Endodermal cell (in vitro differentiated cells): ENCODE measurements at regions not wholly inside any gene's neighbourhood (a gene's known extent, or its start where the extent isn't known, plus 50 kb on each side); places are given as distances from the start of the nearest gene placed in this dataset.

Source experiments
- DNase-seq: peaks from one replicate; pipeline ENCODE4 v3.0.0-alpha.2; 2017
- H3K27ac ChIP-seq: 2 replicates; pipeline ENCODE4 v1.5.1; 2013; ENCODE audit warnings: mild to moderate bottlenecking, low read depth, low read length, moderate library complexity
- H3K27me3 ChIP-seq: 2 replicates; pipeline ENCODE4 v1.6.1; 2013; ENCODE audit warnings: mild to moderate bottlenecking, low read length, moderate library complexity; ENCODE audit not compliant: insufficient read depth, control insufficient read depth, poor library complexity, severe bottlenecking
- H3K36me3 ChIP-seq: 2 replicates; pipeline ENCODE4 v1.7.0; 2013; ENCODE audit warnings: mild to moderate bottlenecking, low read length, moderate library complexity; ENCODE audit not compliant: control insufficient read depth, insufficient read depth
- H3K4me1 ChIP-seq: one replicate; pipeline ENCODE4 v1.7.0; 2013; ENCODE audit warnings: low read length; ENCODE audit not compliant: control insufficient read depth, insufficient read depth
- H3K4me3 ChIP-seq: 2 replicates; pipeline ENCODE4 v1.5.1; 2013; ENCODE audit warnings: mild to moderate bottlenecking, low read length, moderate library complexity
- H3K9ac ChIP-seq: 2 replicates; pipeline ENCODE4 v1.6.1; 2013; ENCODE audit warnings: mild to moderate bottlenecking, low read length, moderate library complexity; ENCODE audit not compliant: poor library complexity, severe bottlenecking; ENCODE audit errors: extremely low read depth
- H3K9me3 ChIP-seq: 2 replicates; pipeline ENCODE4 v1.6.1; 2013; ENCODE audit warnings: mild to moderate bottlenecking, low read length, moderate library complexity; ENCODE audit not compliant: control insufficient read depth
- H3K27ac Mint-ChIP-seq: 2 replicates; pipeline ENCODE4 v1.8.0; 2020; ENCODE audit warnings: mixed read lengths
- H3K27me3 Mint-ChIP-seq: 2 replicates; pipeline ENCODE4 v1.8.0; 2021; ENCODE audit warnings: mild to moderate bottlenecking, mixed read lengths; ENCODE audit not compliant: insufficient read depth
- H3K36me3 Mint-ChIP-seq: 2 replicates; pipeline ENCODE4 v1.8.0; 2020; ENCODE audit warnings: low read depth, mixed read lengths
- H3K4me1 Mint-ChIP-seq: 2 replicates; pipeline ENCODE4 v1.8.0; 2020; ENCODE audit warnings: mixed read lengths
- H3K4me3 Mint-ChIP-seq: 2 replicates; pipeline ENCODE4 v1.8.0; 2020; ENCODE audit warnings: mild to moderate bottlenecking, moderate library complexity, mixed read lengths
- H3K9me3 Mint-ChIP-seq: 2 replicates; pipeline ENCODE4 v1.8.0; 2020; ENCODE audit warnings: mild to moderate bottlenecking, mixed read lengths
- CTCF ChIP-seq: fragments of 200-600 bp; sonication (generic); conservative IDR thresholded peaks from 2 replicates; pipeline ENCODE4 v1.5.0; 2021; ENCODE audit warnings: antibody characterized with exemption, mild to moderate bottlenecking
- WGBS, 2 experiments: methylation state at CpG; one replicate each; pipeline versions ENCODE4 v1.1.5 to v1.1.7; 2013; ENCODE audit warnings: missing lambda C conversion rate in 2 of 2, mixed read lengths in 1 of 2; ENCODE audit not compliant: insufficient coverage in 1 of 2, insufficient read length in 1 of 2; 5-methylcytosine and 5-hydroxymethylcytosine counted together

GRCh38 chr22:48335442-48336139 lies 1492.1 kb downstream of the BRD1 start:
- H3K27me3 Mint-ChIP-seq, result peaks cover 19% of the 10 kb centered on the region

GRCh38 chr22:48334971-48335370 lies 1492.7 kb downstream of the BRD1 start:
- DNase-seq, result no peak
- Mint-ChIP-seq H3K27ac (no peak overlapping the region), H3K36me3 (no peaks in the 10 kb centered on the region), H3K4me3 (no peak overlapping the region), H3K4me1 (peaks cover 2% of the 10 kb centered on the region), H3K9me3 (no peaks in the 10 kb centered on the region), H3K27me3 (peaks cover 14% of the 10 kb centered on the region)
- no peak for TF ChIP-seq CTCF
- Histone ChIP-seq H3K27ac (no peak overlapping the region), H3K27me3 (no peaks in the 10 kb centered on the region), H3K4me3 (no peak overlapping the region), H3K9me3 (no peaks in the 10 kb centered on the region), H3K36me3 (no peaks in the 10 kb centered on the region), H3K9ac (no peak overlapping the region), H3K4me1 (no peaks in the 10 kb centered on the region)
- 94 to 95% methylated on average over 3 to 10 of the region's 10 CpGs for WGBS, 2 experiments

More at GRCh38 chr22:48335442-48336139, 1492.1 kb downstream of the BRD1 start:
- Histone ChIP-seq H3K4me1 (no peaks in the 10 kb centered on the region), H3K9me3 (no peaks in the 10 kb centered on the region), H3K9ac (no peak overlapping the region), H3K4me3 (no peak overlapping the region), H3K36me3 (no peaks in the 10 kb centered on the region), H3K27ac (no peak overlapping the region), H3K27me3 (no peaks in the 10 kb centered on the region)
- no peak overlapping the region for H3K4me3 Mint-ChIP-seq
- H3K4me1 Mint-ChIP-seq, result peaks cover 2% of the 10 kb centered on the region
- H3K27ac Mint-ChIP-seq, result no peak overlapping the region
- no peaks in the 10 kb centered on the region for H3K9me3 Mint-ChIP-seq
- TF ChIP-seq CTCF, result no peak
- no peaks in the 10 kb centered on the region for H3K36me3 Mint-ChIP-seq
- peak; percentile 47 for DNase-seq
- WGBS, 2 experiments, result 84 to 88% methylated on average over 7 to 8 of the region's 8 CpGs

GRCh38 chr22:48333816-48334735 lies 1493.6 kb downstream of the BRD1 start:
- DNase-seq, result peak; percentile 33
- TF ChIP-seq CTCF, result no peak

More at GRCh38 chr22:48333816-48334735, 1493.6 kb downstream of the BRD1 start:
- H3K9me3 Mint-ChIP-seq, result peaks cover 7% of the 10 kb centered on the region
- Histone ChIP-seq H3K4me1 (no peaks in the 10 kb centered on the region), H3K27me3 (no peaks in the 10 kb centered on the region), H3K27ac (no peak overlapping the region), H3K36me3 (no peaks in the 10 kb centered on the region), H3K9me3 (peaks cover 8% of the 10 kb centered on the region), H3K9ac (no peak overlapping the region), H3K4me3 (no peak overlapping the region)
- H3K4me3 Mint-ChIP-seq, result no peak overlapping the region
- H3K36me3 Mint-ChIP-seq, result no peaks in the 10 kb centered on the region
- H3K27me3 Mint-ChIP-seq, result peaks cover 9% of the 10 kb centered on the region
- peaks cover 2% of the 10 kb centered on the region for H3K4me1 Mint-ChIP-seq
- WGBS, 2 experiments, result 92 to 95% methylated on average over 33 to 40 of the region's 40 CpGs
- no peak overlapping the region for H3K27ac Mint-ChIP-seq
